NT2/D1 (cell line): ENCODE measurements at regions not wholly inside any gene's neighbourhood (a gene's known extent, or its start where the extent isn't known, plus 50 kb on each side); places are given as distances from the start of the nearest gene placed in this dataset.

Source experiments
- DNase-seq: peaks from one replicate; pipeline ENCODE4 v3.0.0-alpha.2; 2011; ENCODE audit warnings: low read depth, low spot score
- H3K27me3 ChIP-seq: 2 replicates; pipeline ENCODE4 v1.6.0; 2011; ENCODE audit warnings: mild to moderate bottlenecking; ENCODE audit not compliant: insufficient read length, insufficient read depth
- H3K36me3 ChIP-seq: 2 replicates; pipeline ENCODE4 v1.6.1; 2011; ENCODE audit warnings: mild to moderate bottlenecking, low read length, mixed read lengths; ENCODE audit not compliant: insufficient read depth, insufficient read length
- H3K4me1 ChIP-seq: 2 replicates; pipeline ENCODE4 v1.5.1; 2011; ENCODE audit not compliant: insufficient read depth, insufficient read length
- H3K4me3 ChIP-seq: 2 replicates; pipeline ENCODE4 v1.5.1; 2011; ENCODE audit warnings: low read depth; ENCODE audit not compliant: insufficient read length
- H3K9ac ChIP-seq: 2 replicates; pipeline ENCODE4 v1.6.0; 2011; ENCODE audit warnings: low read depth; ENCODE audit not compliant: insufficient read length
- H3K9me3 ChIP-seq: 2 replicates; pipeline ENCODE4 v1.5.1; 2011; ENCODE audit warnings: mild to moderate bottlenecking, low read length; ENCODE audit not compliant: insufficient read depth
- SUZ12 ChIP-seq: IDR thresholded peaks from 2 replicates; pipeline ENCODE4 v1.6.1; 2011; ENCODE audit not compliant: insufficient read length, insufficient read depth; ENCODE audit errors: extremely low read depth
- YY1 ChIP-seq: IDR thresholded peaks from 2 replicates; pipeline ENCODE4 v1.6.1; 2011; ENCODE audit not compliant: insufficient read length, insufficient read depth
- ZNF274 ChIP-seq: IDR thresholded peaks from 2 replicates; pipeline ENCODE4 v1.6.1; 2011; ENCODE audit warnings: mild to moderate bottlenecking, low read depth, low read length

GRCh38 chr5:165913059-165913458 lies 2378.4 kb upstream of the WWC1 start:
- no peaks in the 10 kb centered on the region for H3K4me1 ChIP-seq
- TF ChIP-seq YY1 (no peak), ZNF274 (no peak), SUZ12 (no peak)
- H3K4me3 ChIP-seq, result no peak overlapping the region
- H3K27me3 ChIP-seq, result no peaks in the 10 kb centered on the region
- H3K9me3 ChIP-seq, result no peaks in the 10 kb centered on the region
- no peak overlapping the region for H3K9ac ChIP-seq
- H3K36me3 ChIP-seq, result no peaks in the 10 kb centered on the region
- no peak for DNase-seq

GRCh38 chr5:165914456-165914855 lies 2377.0 kb upstream of the WWC1 start:
- no peaks in the 10 kb centered on the region for H3K36me3 ChIP-seq
- no peaks in the 10 kb centered on the region for H3K9me3 ChIP-seq
- DNase-seq, result no peak
- no peaks in the 10 kb centered on the region for H3K4me1 ChIP-seq
- H3K9ac ChIP-seq, result no peak overlapping the region
- TF ChIP-seq YY1, result no peak
- TF ChIP-seq ZNF274, result no peak
- no peak for TF ChIP-seq SUZ12
- H3K4me3 ChIP-seq, result no peak overlapping the region
- H3K27me3 ChIP-seq, result no peaks in the 10 kb centered on the region

- DNase-seq, result no peak
- TF ChIP-seq YY1 (no peak), SUZ12 (no peak), ZNF274 (no peak)
- Histone ChIP-seq H3K27me3 (no peaks in the 10 kb centered on the region), H3K4me1 (no peaks in the 10 kb centered on the region), H3K9me3 (no peaks in the 10 kb centered on the region), H3K36me3 (no peaks in the 10 kb centered on the region), H3K4me3 (no peak overlapping the region), H3K9ac (no peak overlapping the region)
Measured at GRCh38 chr5:165919196-165919595, 2372.2 kb upstream of the WWC1 start.

- H3K27me3 ChIP-seq, result no peaks in the 10 kb centered on the region
- no peaks in the 10 kb centered on the region for H3K36me3 ChIP-seq
- no peak for DNase-seq
- H3K9ac ChIP-seq, result no peak overlapping the region
- no peak overlapping the region for H3K4me3 ChIP-seq
- H3K9me3 ChIP-seq, result no peaks in the 10 kb centered on the region
- no peaks in the 10 kb centered on the region for H3K4me1 ChIP-seq
- TF ChIP-seq ZNF274 (no peak), YY1 (no peak)
Measured at GRCh38 chr5:165920655-165921054, 2370.8 kb upstream of the WWC1 start.

GRCh38 chr5:165928971-165929370 lies 2362.5 kb upstream of the WWC1 start:
- Histone ChIP-seq H3K9ac (no peak overlapping the region), H3K4me3 (no peak overlapping the region), H3K36me3 (no peaks in the 10 kb centered on the region), H3K27me3 (no peaks in the 10 kb centered on the region), H3K9me3 (no peaks in the 10 kb centered on the region), H3K4me1 (no peaks in the 10 kb centered on the region)
- no peak for DNase-seq
- TF ChIP-seq ZNF274 (no peak), SUZ12 (no peak), YY1 (no peak)

GRCh38 chr5:165940541-165940940 lies 2350.9 kb upstream of the WWC1 start:
- no peak overlapping the region for H3K4me3 ChIP-seq
- TF ChIP-seq YY1 (no peak), ZNF274 (no peak), SUZ12 (no peak)
- DNase-seq, result no peak
- no peaks in the 10 kb centered on the region for H3K36me3 ChIP-seq
- no peaks in the 10 kb centered on the region for H3K27me3 ChIP-seq
- no peaks in the 10 kb centered on the region for H3K9me3 ChIP-seq
- H3K4me1 ChIP-seq, result no peaks in the 10 kb centered on the region
- H3K9ac ChIP-seq, result no peak overlapping the region

GRCh38 chr5:165956854-165957253 lies 2334.6 kb upstream of the WWC1 start:
- no peak for TF ChIP-seq SUZ12
- no peak for TF ChIP-seq ZNF274
- TF ChIP-seq YY1, result no peak
- H3K4me3 ChIP-seq, result no peak overlapping the region
- no peak overlapping the region for H3K9ac ChIP-seq
- no peaks in the 10 kb centered on the region for H3K4me1 ChIP-seq
- H3K36me3 ChIP-seq, result no peaks in the 10 kb centered on the region
- H3K9me3 ChIP-seq, result no peaks in the 10 kb centered on the region
- DNase-seq, result no peak
- no peaks in the 10 kb centered on the region for H3K27me3 ChIP-seq

- no peak for TF ChIP-seq YY1
- no peak for TF ChIP-seq ZNF274
- no peak for TF ChIP-seq SUZ12
- H3K9ac ChIP-seq, result no peak overlapping the region
- no peak for DNase-seq
- no peaks in the 10 kb centered on the region for H3K27me3 ChIP-seq
- no peaks in the 10 kb centered on the region for H3K36me3 ChIP-seq
- H3K4me1 ChIP-seq, result no peaks in the 10 kb centered on the region
- no peak overlapping the region for H3K4me3 ChIP-seq
- no peaks in the 10 kb centered on the region for H3K9me3 ChIP-seq
Measured at GRCh38 chr5:165981671-165982070, 2309.8 kb upstream of the WWC1 start.
